MCF 10A (cell line): ENCODE measurements at regions not wholly inside any gene's neighbourhood (a gene's known extent, or its start where the extent isn't known, plus 50 kb on each side); places are given as distances from the start of the nearest gene placed in this dataset. TPM values are rescaled to one million over a fixed set of nuclear protein-coding genes. Genes with fewer than 3 reads are reported as not detected.
A peak's percentile ranks its signal among the peaks of the same experiment; 100 is the strongest.

ENCODE experiments used
- BruUV-seq: library from RNA; stranded (reverse); fragments of 400-500 nt; replicated peaks from 2 replicates; lab custom pipeline; 2021; lab: Mats Ljungman, UMichigan
- CTCF ChIA-PET: fragments of 300-600 bp; sonication (Branson Sonifier 250); formaldehyde crosslinking; extraction: SDS; loops from one replicate; lab custom pipeline; 2021; ENCODE audit warnings: antibody characterized with exemption, inconsistent platforms; lab: Yijun Ruan, JAX
- POLR2A ChIA-PET: fragments of 300-600, 350-650 bp; sonication (Branson Sonifier 250); formaldehyde crosslinking; extraction: SDS; loops from one replicate; lab custom pipeline; 2020; ENCODE audit warnings: antibody characterized with exemption, inconsistent platforms; lab: Yijun Ruan, JAX
- DNase-seq: peaks from one replicate; pipeline ENCODE4 v3.0.0-alpha.2; 2018; ENCODE audit not compliant: unreplicated experiment
- H3K27ac Mint-ChIP-seq: one replicate; pipeline ENCODE4 v1.8.0; 2022; ENCODE audit warnings: mild to moderate bottlenecking, low read depth, mixed read lengths; ENCODE audit not compliant: unreplicated experiment
- H3K27me3 Mint-ChIP-seq: one replicate; pipeline ENCODE4 v1.8.0; 2022; ENCODE audit warnings: mixed read lengths; ENCODE audit not compliant: insufficient read depth, unreplicated experiment
- H3K36me3 Mint-ChIP-seq: one replicate; pipeline ENCODE4 v1.8.0; 2022; ENCODE audit warnings: mild to moderate bottlenecking, moderate library complexity, mixed read lengths; ENCODE audit not compliant: insufficient read depth, unreplicated experiment
- H3K4me1 Mint-ChIP-seq: one replicate; pipeline ENCODE4 v1.8.0; 2022; ENCODE audit warnings: mixed read lengths; ENCODE audit not compliant: insufficient read depth, unreplicated experiment
- H3K4me3 Mint-ChIP-seq: one replicate; pipeline ENCODE4 v1.8.0; 2022; ENCODE audit warnings: mild to moderate bottlenecking, moderate library complexity, mixed read lengths; ENCODE audit not compliant: unreplicated experiment
- H3K9me3 Mint-ChIP-seq: one replicate; pipeline ENCODE4 v1.8.0; 2022; ENCODE audit warnings: mixed read lengths; ENCODE audit not compliant: unreplicated experiment
- CTCF ChIP-seq: fragments of 200-600 bp; IDR thresholded peaks from one replicate; pipeline ENCODE4 v1.8.0; 2022; ENCODE audit warnings: antibody characterized with exemption, mild to moderate bottlenecking; ENCODE audit not compliant: unreplicated experiment
- intact Hi-C: fragments of 100-400 bp; cut with micrococcal nuclease; formaldehyde crosslinking; loops from 2 replicates; pipeline ENCODE4 v1.14.1; 2022
- microRNA-seq: library from miRNA; unstranded; fragments of <30 nt; microRNA quantifications from one replicate; pipeline ENCODE4 v1.2.0, GENCODE V29; 2022

DNA sequence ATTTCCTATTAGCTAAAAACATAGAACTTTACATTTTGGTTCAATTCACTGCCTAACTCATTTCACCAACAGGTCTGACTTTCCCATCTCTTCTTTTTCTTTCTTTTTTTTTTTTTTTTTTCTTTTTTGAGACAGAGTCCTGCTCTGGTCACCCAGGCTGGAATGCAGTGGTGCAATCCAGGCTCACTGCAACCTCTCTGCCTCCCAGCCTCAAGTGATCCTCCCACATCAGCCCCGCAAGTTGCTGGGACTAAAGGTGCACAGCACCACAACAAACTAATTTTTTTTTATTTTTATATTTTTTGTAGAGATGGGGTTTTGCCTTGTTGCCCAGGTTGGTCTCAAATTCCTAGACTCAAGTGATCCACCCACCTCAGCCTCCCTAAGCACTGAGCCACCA lies 57.8 kb upstream of the HNRNPA3 start:
- intact Hi-C loops = no loop called here
- H3K4me1 Mint-ChIP-seq = no peaks in the 10 kb centered on the region
- no peaks in the 10 kb centered on the region for H3K9me3 Mint-ChIP-seq
- peaks cover 28% of the 10 kb centered on the region for H3K27me3 Mint-ChIP-seq
- no TSS peak for BruUV-seq
- no peak overlapping the region for H3K27ac Mint-ChIP-seq
- POLR2A ChIA-PET = interaction anchor here (0.7 kb wide), 1 partner anchor 326 kb away, joined by 4 read pairs; no protein-coding TSS in a partner anchor
- CTCF ChIA-PET = interaction anchor here (2.3 kb wide), 1 partner anchor 10 kb away, joined by 11 read pairs; no protein-coding TSS in a partner anchor
- no peaks in the 10 kb centered on the region for H3K36me3 Mint-ChIP-seq
- no peak for TF ChIP-seq CTCF
- H3K4me3 Mint-ChIP-seq = no peak overlapping the region
- no peak for DNase-seq

DNA sequence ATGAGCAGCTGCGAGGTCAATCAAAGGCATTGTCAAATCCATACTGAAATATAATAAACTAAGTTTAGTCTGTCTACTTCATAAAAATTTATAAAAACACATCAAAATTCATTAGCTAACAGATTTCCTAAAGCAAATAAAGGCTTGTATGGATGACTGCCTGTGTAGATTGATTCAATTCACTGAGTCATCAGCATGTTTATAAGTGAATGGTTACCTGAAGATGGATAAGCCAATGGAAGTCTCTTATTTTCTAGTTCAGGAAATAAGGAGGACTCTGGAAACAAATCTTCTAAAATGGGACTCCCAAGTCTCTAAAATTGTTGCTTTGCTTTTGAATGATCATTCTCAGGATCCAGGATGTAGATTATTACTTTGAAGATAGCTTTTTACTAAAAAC lies 57.0 kb upstream of the HNRNPA3 start:
- peaks cover 22% of the 10 kb centered on the region for H3K27me3 Mint-ChIP-seq
- H3K9me3 Mint-ChIP-seq = no peaks in the 10 kb centered on the region
- no peak overlapping the region for H3K27ac Mint-ChIP-seq
- POLR2A ChIA-PET = no interaction called here
- BruUV-seq = no TSS peak
- H3K4me1 Mint-ChIP-seq = no peaks in the 10 kb centered on the region
- intact Hi-C loops = no loop called here
- CTCF ChIA-PET = interaction anchor here (0.5 to 3.6 kb wide), 6 partner anchors 7 to 1045 kb away, joined by 3 to 31 read pairs (median 5); no protein-coding TSS in a partner anchor
- TF ChIP-seq CTCF = no peak
- DNase-seq = no peak
- H3K4me3 Mint-ChIP-seq = no peak overlapping the region
- no peaks in the 10 kb centered on the region for H3K36me3 Mint-ChIP-seq

- Mint-ChIP-seq H3K36me3 (no peaks in the 10 kb centered on the region), H3K9me3 (no peaks in the 10 kb centered on the region), H3K4me1 (peaks cover 6% of the 10 kb centered on the region), H3K27me3 (no peaks in the 10 kb centered on the region), H3K4me3 (no peak overlapping the region), H3K27ac (no peak overlapping the region)
- intact Hi-C loops = loop anchor here (5.0 to 10.0 kb wide), 2 partner anchors 443 to 1035 kb away; partner anchors contain the start of gene HOXD8
- peak; percentile 44 for TF ChIP-seq CTCF
- no TSS peak for BruUV-seq
- DNase-seq = peak; percentile 52
- ChIA-PET CTCF (interaction anchor here (0.6 to 5.2 kb wide), 17 partner anchors 12 to 1034 kb away, joined by 3 to 52 read pairs (median 3); partner anchors contain the start of gene NFE2L2), POLR2A (interaction anchor here (0.6 to 1.9 kb wide), 3 partner anchors 70 to 610 kb away, joined by 3 to 4 read pairs (median 3); no protein-coding TSS in a partner anchor)
Observed at GRCh38 chr2:177161741-177162460, 50.7 kb upstream of the HNRNPA3 start.

Small RNA genes in the stretch of these regions (microRNA-seq; reads per million reads assigned to microRNA genes)
- gene MIR1246 = not detected
